ENCODE measurements at regions not wholly inside any gene's neighbourhood (a gene's known extent, or its start where the extent isn't known, plus 50 kb on each side); places are given as distances from the start of the nearest gene placed in this dataset.
"Not testable (repeated sequence)": the region's sequence is repeated elsewhere in the genome, so short reads cannot be mapped to it uniquely, and the experiment has no call there.

- Mint-ChIP-seq H3K36me3 (no peaks in the 10 kb centered on the region), H3K4me1 (ENCODE audit: low read depth in 2 of 2) (no peaks in the 10 kb centered on the region), H3K27ac (no peak overlapping the region), H3K4me3 (no peak overlapping the region), H3K9me3 (peaks cover 13% of the 10 kb centered on the region), H3K27me3 (no peaks in the 10 kb centered on the region)
- DNase-seq (ENCODE audit: low spot score), result no peak
- ATAC-seq, result no peak
These were observed 857.1 kb downstream of the TAF11L14 start for GRCh38 chr5:18491349-18491748.

DNA sequence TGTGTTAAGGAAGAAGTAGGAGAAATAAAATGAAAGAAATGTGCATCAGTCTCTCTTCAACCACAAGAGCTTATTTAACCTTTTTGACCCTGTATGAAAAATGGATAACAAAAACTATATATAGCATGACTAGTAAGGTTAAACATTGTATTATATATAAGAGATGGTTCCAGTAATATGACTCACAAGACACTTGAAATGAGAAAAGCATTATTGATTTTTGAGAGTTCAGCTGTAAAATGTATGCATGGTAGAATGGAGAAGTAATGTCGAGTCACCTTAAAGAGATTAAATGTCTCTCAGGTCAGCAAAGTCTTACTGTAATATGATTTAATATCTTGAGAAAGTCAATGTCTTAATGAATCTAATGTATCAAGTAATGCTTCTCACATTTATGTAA, 860.9 kb downstream of the TAF11L14 start:
- Mint-ChIP-seq H3K4me3 (no peak overlapping the region), H3K4me1 (ENCODE audit: low read depth in 2 of 2) (no peaks in the 10 kb centered on the region), H3K27ac (no peak overlapping the region), H3K27me3 (no peaks in the 10 kb centered on the region), H3K9me3 (peaks cover 14% of the 10 kb centered on the region), H3K36me3 (no peaks in the 10 kb centered on the region)
- ATAC-seq (no peak), DNase-seq (ENCODE audit: low spot score) (no peak)

DNA sequence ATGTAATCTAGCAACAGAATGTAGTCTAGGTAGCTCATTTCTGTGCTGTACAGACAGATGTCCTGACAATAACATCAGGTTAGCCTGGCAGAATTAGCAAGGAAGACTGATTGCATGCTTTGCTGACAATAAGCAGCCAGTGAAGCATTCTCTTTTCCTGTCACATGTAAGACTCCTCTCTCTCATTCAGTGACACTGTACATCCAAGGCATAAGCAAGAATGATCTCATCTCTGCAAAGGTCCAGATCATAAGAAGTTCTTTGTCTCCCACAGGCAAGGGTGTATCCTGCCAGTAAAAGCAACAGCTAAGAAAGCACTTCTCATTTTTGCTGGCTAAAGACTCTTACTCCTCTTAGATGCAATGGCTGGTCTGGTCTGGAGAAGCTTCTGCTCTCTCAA, 861.8 kb downstream of the TAF11L14 start:
- H3K4me1 Mint-ChIP-seq (ENCODE audit: low read depth in 2 of 2), result no peaks in the 10 kb centered on the region
- ATAC-seq (no peak), DNase-seq (ENCODE audit: low spot score) (no peak)
- H3K36me3 Mint-ChIP-seq, result no peaks in the 10 kb centered on the region
- no peak overlapping the region for H3K27ac Mint-ChIP-seq
- no peak overlapping the region for H3K4me3 Mint-ChIP-seq
- H3K9me3 Mint-ChIP-seq, result peaks cover 9% of the 10 kb centered on the region
- no peaks in the 10 kb centered on the region for H3K27me3 Mint-ChIP-seq

DNA sequence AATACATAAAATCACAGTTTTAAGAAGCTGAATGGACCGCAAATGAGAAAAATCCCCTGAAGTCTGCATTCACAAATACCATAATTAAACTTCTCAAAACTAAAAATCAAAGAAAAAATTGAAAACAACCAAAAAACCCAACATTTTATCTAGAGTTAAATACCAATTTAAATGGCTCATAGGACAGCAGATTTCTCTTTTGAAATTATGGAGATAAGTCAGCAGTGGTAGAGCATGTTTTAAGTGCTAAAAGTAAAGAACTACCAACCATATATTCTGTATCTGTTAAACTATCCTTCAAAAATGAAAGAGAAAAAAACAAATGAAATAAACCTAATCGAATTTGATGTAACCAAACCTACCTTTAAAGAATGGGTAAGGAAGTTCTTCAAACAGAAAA, 862.8 kb downstream of the TAF11L14 start:
- no peak for ATAC-seq
- DNase-seq (ENCODE audit: low spot score), result no peak
- Mint-ChIP-seq H3K27me3 (no peaks in the 10 kb centered on the region), H3K9me3 (peaks cover 9% of the 10 kb centered on the region), H3K4me3 (no peak overlapping the region), H3K36me3 (no peaks in the 10 kb centered on the region), H3K4me1 (ENCODE audit: low read depth in 2 of 2) (no peaks in the 10 kb centered on the region), H3K27ac (no peak overlapping the region)

- ATAC-seq, result no peak
These were observed 869.6 kb downstream of the TAF11L14 start for GRCh38 chr5:18503797-18504328.

GRCh38 chr5:18507114-18507513, 872.9 kb downstream of the TAF11L14 start:
- H3K4me1 Mint-ChIP-seq (ENCODE audit: low read depth in 2 of 2), result no peaks in the 10 kb centered on the region
- no peak overlapping the region for H3K4me3 Mint-ChIP-seq
- ATAC-seq (no peak), DNase-seq (ENCODE audit: low spot score) (no peak)
- no peak overlapping the region for H3K27ac Mint-ChIP-seq
- no peaks in the 10 kb centered on the region for H3K27me3 Mint-ChIP-seq
- H3K36me3 Mint-ChIP-seq, result no peaks in the 10 kb centered on the region
- peaks cover 27% of the 10 kb centered on the region for H3K9me3 Mint-ChIP-seq

More at GRCh38 chr5:18503797-18504328, 869.6 kb downstream of the TAF11L14 start:
- H3K27ac Mint-ChIP-seq, result no peak overlapping the region
- H3K36me3 Mint-ChIP-seq, result no peaks in the 10 kb centered on the region
- no peak overlapping the region for H3K4me3 Mint-ChIP-seq
- H3K9me3 Mint-ChIP-seq, result peaks cover 22% of the 10 kb centered on the region
- no peak for DNase-seq (ENCODE audit: low spot score)
- H3K27me3 Mint-ChIP-seq, result no peaks in the 10 kb centered on the region
- H3K4me1 Mint-ChIP-seq (ENCODE audit: low read depth in 2 of 2), result no peaks in the 10 kb centered on the region

GRCh38 chr5:18517641-18518380, 883.6 kb downstream of the TAF11L14 start:
- DNase-seq (ENCODE audit: low spot score) (no peak), ATAC-seq (no peak)
- H3K27ac Mint-ChIP-seq, result no peak overlapping the region
- no peaks in the 10 kb centered on the region for H3K4me1 Mint-ChIP-seq (ENCODE audit: low read depth in 2 of 2)
- no peak overlapping the region for H3K4me3 Mint-ChIP-seq
- H3K36me3 Mint-ChIP-seq, result peaks cover 4% of the 10 kb centered on the region
- no peaks in the 10 kb centered on the region for H3K27me3 Mint-ChIP-seq
- H3K9me3 Mint-ChIP-seq, result peaks cover 25% of the 10 kb centered on the region

GRCh38 chr5:18523380-18523779, 889.1 kb downstream of the TAF11L14 start:
- no peak for DNase-seq (ENCODE audit: low spot score)
- peaks cover 1% of the 10 kb centered on the region for H3K36me3 Mint-ChIP-seq
- no peaks in the 10 kb centered on the region for H3K27me3 Mint-ChIP-seq
- no peaks in the 10 kb centered on the region for H3K4me1 Mint-ChIP-seq (ENCODE audit: low read depth in 2 of 2)
- peaks cover 12% of the 10 kb centered on the region for H3K9me3 Mint-ChIP-seq
- no peak overlapping the region for H3K27ac Mint-ChIP-seq
- no peak overlapping the region for H3K4me3 Mint-ChIP-seq
- no peak for ATAC-seq

GRCh38 chr5:18526792-18527405, 892.6 kb downstream of the TAF11L14 start:
- no peak for DNase-seq (ENCODE audit: low spot score)
- no peaks in the 10 kb centered on the region for H3K27me3 Mint-ChIP-seq
- no peak overlapping the region for H3K4me3 Mint-ChIP-seq
- H3K9me3 Mint-ChIP-seq, result peaks cover 5% of the 10 kb centered on the region
- H3K36me3 Mint-ChIP-seq, result no peaks in the 10 kb centered on the region
- H3K4me1 Mint-ChIP-seq (ENCODE audit: low read depth in 2 of 2), result no peaks in the 10 kb centered on the region
- no peak overlapping the region for H3K27ac Mint-ChIP-seq
- ATAC-seq, result no peak

GRCh38 chr5:18533137-18533536, 898.9 kb downstream of the TAF11L14 start:
- no peak overlapping the region for H3K27ac Mint-ChIP-seq
- no peaks in the 10 kb centered on the region for H3K27me3 Mint-ChIP-seq
- H3K36me3 Mint-ChIP-seq, result no peaks in the 10 kb centered on the region
- peaks cover 26% of the 10 kb centered on the region for H3K9me3 Mint-ChIP-seq
- DNase-seq (ENCODE audit: low spot score) (no peak), ATAC-seq (no peak)
- H3K4me3 Mint-ChIP-seq, result no peak overlapping the region
- H3K4me1 Mint-ChIP-seq (ENCODE audit: low read depth in 2 of 2), result no peaks in the 10 kb centered on the region

- ATAC-seq (no peak), DNase-seq (ENCODE audit: low spot score) (no peak)
- no peaks in the 10 kb centered on the region for H3K4me1 Mint-ChIP-seq (ENCODE audit: low read depth in 2 of 2)
- no peak overlapping the region for H3K27ac Mint-ChIP-seq
- H3K27me3 Mint-ChIP-seq, result no peaks in the 10 kb centered on the region
- peaks cover 26% of the 10 kb centered on the region for H3K9me3 Mint-ChIP-seq
- no peak overlapping the region for H3K4me3 Mint-ChIP-seq
- H3K36me3 Mint-ChIP-seq, result no peaks in the 10 kb centered on the region
These were observed 899.9 kb downstream of the TAF11L14 start for GRCh38 chr5:18534119-18534518.

DNA sequence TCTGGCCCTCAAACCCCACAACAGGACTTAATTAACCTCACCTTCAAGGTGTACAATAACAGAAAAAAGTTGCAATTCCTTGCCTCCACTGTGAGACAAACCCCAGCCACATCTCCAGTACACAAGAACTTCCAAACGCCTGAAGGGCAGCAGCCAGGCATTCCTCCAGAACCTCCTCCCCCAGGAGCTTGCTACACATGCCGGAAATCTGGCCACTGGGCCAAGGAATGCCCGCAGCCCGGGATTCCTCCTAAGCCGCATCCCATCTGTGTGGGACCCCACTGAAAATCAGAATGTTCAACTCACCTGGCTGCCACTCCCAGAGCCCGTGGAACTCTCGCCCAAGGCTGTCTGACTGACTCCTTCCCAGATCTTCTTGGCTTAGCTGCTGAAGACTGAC, 901.5 kb downstream of the TAF11L14 start:
- DNase-seq (ENCODE audit: low spot score); ATAC-seq; H3K27ac Mint-ChIP-seq; H3K36me3 Mint-ChIP-seq; H3K4me1 Mint-ChIP-seq (ENCODE audit: low read depth in 2 of 2); H3K4me3 Mint-ChIP-seq; H3K27me3 Mint-ChIP-seq: not testable (repeated sequence)
- H3K9me3 Mint-ChIP-seq, result peaks cover 28% of the 10 kb centered on the region

DNA sequence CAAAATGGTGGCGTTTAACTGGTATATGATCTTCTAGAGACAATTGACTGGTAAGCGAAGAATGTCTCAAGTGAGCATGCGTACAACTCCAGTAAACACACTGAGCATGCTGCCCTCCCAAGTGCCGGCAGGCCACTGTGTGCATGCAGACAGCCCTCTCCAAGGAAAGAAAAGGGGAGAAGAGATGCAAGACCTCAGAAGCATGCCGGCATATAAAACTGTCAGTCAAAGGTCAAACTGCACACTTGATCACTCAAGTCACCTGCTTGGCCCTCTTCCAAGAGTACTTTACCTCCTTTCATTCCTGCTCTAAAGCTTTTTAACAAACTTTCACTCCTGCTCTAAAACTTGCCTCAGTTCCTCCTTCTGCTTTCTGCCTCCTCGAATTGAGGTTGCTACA, 910.2 kb downstream of the TAF11L14 start:
- no peaks in the 10 kb centered on the region for H3K27me3 Mint-ChIP-seq

GRCh38 chr5:18546591-18546990, 912.3 kb downstream of the TAF11L14 start:
- Mint-ChIP-seq H3K27me3 (no peaks in the 10 kb centered on the region), H3K36me3 (peaks cover 4% of the 10 kb centered on the region), H3K4me3 (no peak overlapping the region), H3K4me1 (ENCODE audit: low read depth in 2 of 2) (no peaks in the 10 kb centered on the region), H3K9me3 (peaks cover 15% of the 10 kb centered on the region), H3K27ac (no peak overlapping the region)
- DNase-seq (ENCODE audit: low spot score), result no peak
- ATAC-seq, result no peak

More for the DNA sequence above, 910.2 kb downstream of the TAF11L14 start:
- H3K4me1 Mint-ChIP-seq (ENCODE audit: low read depth in 2 of 2), result no peaks in the 10 kb centered on the region
- no peak for ATAC-seq
- no peak overlapping the region for H3K4me3 Mint-ChIP-seq
- no peak overlapping the region for H3K27ac Mint-ChIP-seq
- peaks cover 12% of the 10 kb centered on the region for H3K9me3 Mint-ChIP-seq
- no peaks in the 10 kb centered on the region for H3K36me3 Mint-ChIP-seq
- no peak for DNase-seq (ENCODE audit: low spot score)

Data from natural killer cell treated with Interleukin-12 subunit alpha and Interleukin-12 subunit beta and Interleukin-15 and Interleukin-18, amount 100 ng/mL, for 72 hours (primary cell).